Retinal pigment epithelial cell (primary cell): ENCODE measurements at regions not wholly inside any gene's neighbourhood (a gene's known extent, or its start where the extent isn't known, plus 50 kb on each side); places are given as distances from the start of the nearest gene placed in this dataset.

Experiments used
- DNase-seq: peaks from one replicate; pipeline ENCODE4 v3.0.0-alpha.2; 2010; ENCODE audit warnings: low read depth
- H3K4me3 ChIP-seq: 2 replicates; pipeline ENCODE4 v1.5.1; 2011; ENCODE audit warnings: mild to moderate bottlenecking, low read length, control low read depth, moderate library complexity
- TF ChIP-seq, protein P1 (sequence below): conservative IDR thresholded peaks from 2 replicates; pipeline ENCODE4 v1.5.1; 2011; ENCODE audit warnings: low read depth, low read length, control low read depth, inconsistent platforms

DNA sequence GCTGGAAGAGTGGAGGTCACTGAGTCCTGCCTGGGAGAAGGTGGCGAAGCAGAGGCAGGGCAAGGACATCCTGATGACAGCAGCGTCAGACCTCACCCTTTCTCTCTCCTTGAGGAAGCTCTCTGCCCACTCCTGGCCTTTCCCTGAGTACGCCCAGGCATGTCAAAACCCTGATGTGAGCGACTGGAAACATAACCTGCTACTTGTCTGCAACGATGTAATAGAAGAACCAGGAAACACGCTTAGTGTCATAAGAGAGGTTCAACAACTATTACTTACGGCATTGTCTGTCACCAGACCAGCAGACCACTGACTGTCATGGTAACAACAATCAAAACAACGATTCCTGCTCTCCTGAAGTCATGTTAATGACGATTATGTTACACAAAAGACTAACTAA, 152.4 kb downstream of the ACTL7B start:
- TF ChIP-seq, protein P1, sequence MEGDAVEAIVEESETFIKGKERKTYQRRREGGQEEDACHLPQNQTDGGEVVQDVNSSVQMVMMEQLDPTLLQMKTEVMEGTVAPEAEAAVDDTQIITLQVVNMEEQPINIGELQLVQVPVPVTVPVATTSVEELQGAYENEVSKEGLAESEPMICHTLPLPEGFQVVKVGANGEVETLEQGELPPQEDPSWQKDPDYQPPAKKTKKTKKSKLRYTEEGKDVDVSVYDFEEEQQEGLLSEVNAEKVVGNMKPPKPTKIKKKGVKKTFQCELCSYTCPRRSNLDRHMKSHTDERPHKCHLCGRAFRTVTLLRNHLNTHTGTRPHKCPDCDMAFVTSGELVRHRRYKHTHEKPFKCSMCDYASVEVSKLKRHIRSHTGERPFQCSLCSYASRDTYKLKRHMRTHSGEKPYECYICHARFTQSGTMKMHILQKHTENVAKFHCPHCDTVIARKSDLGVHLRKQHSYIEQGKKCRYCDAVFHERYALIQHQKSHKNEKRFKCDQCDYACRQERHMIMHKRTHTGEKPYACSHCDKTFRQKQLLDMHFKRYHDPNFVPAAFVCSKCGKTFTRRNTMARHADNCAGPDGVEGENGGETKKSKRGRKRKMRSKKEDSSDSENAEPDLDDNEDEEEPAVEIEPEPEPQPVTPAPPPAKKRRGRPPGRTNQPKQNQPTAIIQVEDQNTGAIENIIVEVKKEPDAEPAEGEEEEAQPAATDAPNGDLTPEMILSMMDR = no peak
- no peak overlapping the region for H3K4me3 ChIP-seq
- DNase-seq = no peak

DNA sequence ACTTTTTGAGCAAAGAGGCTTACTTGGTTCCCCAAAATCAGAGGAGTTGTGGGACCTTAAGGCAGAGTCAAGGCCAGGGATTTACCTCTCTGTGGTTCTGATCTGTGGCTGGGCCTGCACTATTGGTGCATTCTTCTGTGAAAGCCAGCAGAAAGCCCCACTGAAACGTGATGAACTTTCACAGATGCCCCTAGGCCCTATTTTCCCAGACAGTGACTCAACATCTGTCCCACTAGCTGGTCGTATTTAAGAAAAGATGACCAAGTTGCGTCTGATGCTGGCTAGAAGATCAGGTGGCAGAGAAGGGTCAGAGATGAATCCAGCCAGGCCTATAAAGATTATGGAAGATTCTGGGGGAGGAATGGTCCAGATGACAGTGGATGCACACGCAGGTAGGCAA, 153.1 kb downstream of the ACTL7B start:
- no peak overlapping the region for H3K4me3 ChIP-seq
- TF ChIP-seq, protein P1 = no peak
- no peak for DNase-seq

DNA sequence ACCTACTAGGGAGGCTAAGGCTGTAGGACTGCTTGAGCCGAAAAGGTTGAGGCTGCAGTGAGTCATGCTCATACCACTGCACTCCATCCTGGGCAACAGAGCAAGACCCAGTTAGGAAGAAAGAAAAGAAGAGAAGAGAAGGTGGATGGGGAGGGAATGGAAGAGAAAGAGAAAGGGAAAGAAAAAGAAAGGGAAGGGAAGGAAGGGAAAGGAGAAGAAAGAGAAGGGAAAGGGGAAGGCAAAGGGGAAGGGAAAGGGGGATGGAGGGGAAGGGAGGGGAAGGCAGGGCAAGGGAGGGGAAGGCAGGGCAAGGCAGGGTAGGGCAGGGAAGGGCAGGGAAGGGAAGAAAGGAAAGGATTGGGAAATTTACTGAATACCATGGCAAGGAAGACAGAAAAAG, 157.0 kb downstream of the ACTL7B start:
- TF ChIP-seq, protein P1 = no peak
- no peak for DNase-seq
- no peak overlapping the region for H3K4me3 ChIP-seq

DNA sequence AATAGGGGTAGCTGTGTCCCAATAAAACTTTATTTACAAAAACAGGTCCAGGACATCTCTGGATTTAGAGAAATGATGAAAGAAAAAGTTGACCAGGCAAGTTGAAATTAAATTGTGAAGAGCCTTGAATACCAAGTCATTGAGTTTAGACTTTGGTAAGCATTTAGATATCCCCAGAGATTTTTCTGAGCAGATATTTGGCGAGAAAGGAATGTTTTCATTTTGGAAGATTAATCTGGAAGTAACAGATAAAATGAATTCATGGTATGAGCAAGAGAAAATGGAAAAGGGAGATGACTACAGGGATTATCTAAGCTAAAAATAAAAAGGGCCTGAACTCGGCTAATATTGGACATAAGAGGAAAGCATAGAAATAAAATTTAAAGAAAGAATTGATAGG, 157.6 kb downstream of the ACTL7B start:
- TF ChIP-seq, protein P1 = no peak
- no peak overlapping the region for H3K4me3 ChIP-seq
- DNase-seq = no peak

DNA sequence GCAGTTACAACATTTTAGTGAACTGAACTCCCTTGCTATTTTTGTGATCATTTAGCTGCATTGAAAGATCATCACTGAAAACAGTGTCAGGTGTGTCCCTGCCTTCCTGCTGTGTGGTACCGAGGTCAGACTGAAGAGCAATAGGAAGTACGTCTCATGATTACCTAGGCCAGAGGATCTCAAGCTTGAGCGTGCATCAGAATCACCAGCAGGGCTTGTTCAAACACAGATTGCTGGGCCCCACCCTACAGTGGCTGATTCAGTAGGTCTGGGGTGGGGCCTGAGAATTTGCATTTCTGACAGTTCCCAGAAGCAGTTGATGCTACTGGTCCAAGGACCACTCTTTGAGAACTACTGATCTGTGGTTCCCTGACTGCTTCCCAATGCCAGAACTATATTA, 159.6 kb downstream of the ACTL7B start:
- no peak overlapping the region for H3K4me3 ChIP-seq
- TF ChIP-seq, protein P1 = no peak
- DNase-seq = no peak

DNA sequence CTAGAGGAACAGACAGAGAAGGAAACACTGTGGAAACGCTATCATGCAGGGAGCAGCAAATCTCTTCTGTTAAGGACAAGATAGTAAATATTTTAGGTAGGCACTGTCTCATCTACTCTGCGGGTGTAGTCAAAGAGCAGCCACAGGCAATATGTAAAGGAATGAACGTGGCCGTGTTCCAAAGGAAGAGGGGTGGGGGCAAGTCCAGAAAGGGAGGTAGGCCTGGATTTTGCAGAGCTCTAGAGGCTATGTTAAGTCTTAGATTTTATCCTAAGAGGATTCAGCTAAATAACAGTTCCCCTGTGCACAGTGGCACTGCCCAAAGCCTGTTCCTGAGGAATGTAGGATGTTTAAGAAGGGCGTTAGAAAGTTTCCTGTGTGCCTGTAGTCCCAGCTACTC, 161.6 kb downstream of the ACTL7B start:
- TF ChIP-seq, protein P1 = no peak
- no peak for DNase-seq
- H3K4me3 ChIP-seq = no peak overlapping the region

DNA sequence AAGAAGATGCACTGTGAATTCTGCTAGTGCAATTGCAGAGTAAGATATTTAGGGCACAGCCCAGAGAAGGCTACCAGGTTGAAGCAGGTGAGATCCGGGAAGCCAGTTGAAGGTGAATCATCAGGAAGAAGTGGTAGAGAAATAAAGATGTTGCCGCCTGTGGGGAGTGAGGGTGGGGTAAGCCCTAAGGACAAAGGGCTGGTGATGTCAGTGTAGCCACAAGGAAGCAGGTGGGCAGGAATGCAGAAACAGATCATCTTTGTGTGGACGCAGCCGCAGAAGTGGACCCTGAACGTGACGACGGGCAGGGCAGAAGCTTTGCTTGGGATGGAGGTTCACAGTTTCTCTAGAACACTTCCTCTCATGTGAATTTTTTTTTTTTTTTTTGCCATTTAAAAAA, 164.2 kb downstream of the ACTL7B start:
- no peak for DNase-seq
- no peak overlapping the region for H3K4me3 ChIP-seq
- TF ChIP-seq, protein P1 = no peak
